B cell (primary cell): ENCODE measurements at regions not wholly inside any gene's neighbourhood (a gene's known extent, or its start where the extent isn't known, plus 50 kb on each side); places are given as distances from the start of the nearest gene placed in this dataset.

Source experiments
- ATAC-seq: fragments of 200-7000 bp; cut with Tn5 transposase; one replicate; pipeline ENCODE4 v1.10.0; 2021; ENCODE audit warnings: low read depth, mild to moderate bottlenecking, moderate number of reproducible peaks, moderate library complexity
- CTCF ChIA-PET: fragments of 350-600 bp; sonication (Branson Sonifier 250); formaldehyde crosslinking; loops from one replicate; lab custom pipeline; 2021; ENCODE audit warnings: antibody characterized with exemption, inconsistent platforms; lab: Charles Lee
- POLR2A ChIA-PET: fragments of 350-600 bp; sonication (Branson Sonifier 250); formaldehyde crosslinking; loops from one replicate; lab custom pipeline; 2021; ENCODE audit warnings: antibody characterized with exemption; lab: Charles Lee
- DNase-seq: peaks from one replicate; pipeline ENCODE4 v3.0.0; 2013
- H2AFZ ChIP-seq: 2 replicates; pipeline ENCODE4 v1.6.1; 2012; ENCODE audit warnings: mild to moderate bottlenecking, low read depth, low read length; ENCODE audit not compliant: insufficient read depth, poor library complexity, severe bottlenecking
- H3K27ac ChIP-seq, 2 donors: 1 replicate in 1 of 2; 2 replicates in 1 of 2; pipeline ENCODE4 v1.5.1; 2012 to 2013; ENCODE audit warnings: low read length in 2 of 2, mild to moderate bottlenecking in 2 of 2, moderate library complexity in 1 of 2
- H3K27me3 ChIP-seq, 4 experiments: fragments of 200-600 bp in 1 of 4; sonication (generic) in 1 of 4; replicated peaks in 1 of 4; 1 replicate in 2 of 4; 2 replicates in 2 of 4; pipeline versions ENCODE4 v1.6.1 to v1.7.0; 2013 to 2016; ENCODE audit warnings: low read length in 3 of 4, mild to moderate bottlenecking in 2 of 4, mixed read lengths in 1 of 4, moderate library complexity in 1 of 4; ENCODE audit not compliant: insufficient read depth in 4 of 4, control insufficient read depth in 3 of 4; ENCODE audit errors: control extremely low read depth in 1 of 4
- H3K36me3 ChIP-seq, 2 experiments: replicated peaks in 1 of 2; 1 replicate in 1 of 2; 2 replicates in 1 of 2; pipeline versions ENCODE4 v1.6.1 to v1.7.1; 2013; ENCODE audit warnings: low read length in 1 of 2; ENCODE audit not compliant: insufficient read depth in 2 of 2, control insufficient read depth in 1 of 2; ENCODE audit errors: control extremely low read depth in 1 of 2, extremely low read depth in 1 of 2
- H3K4me1 ChIP-seq, 2 donors: fragments of 200-600 bp in 1 of 2; sonication (generic) in 1 of 2; 1 replicate in 1 of 2; 2 replicates in 1 of 2; pipeline versions ENCODE4 v1.5.1 to v1.6.1; 2013 to 2017; ENCODE audit warnings: low read length in 2 of 2; ENCODE audit not compliant: control insufficient read depth in 2 of 2, insufficient read depth in 2 of 2
- H3K4me2 ChIP-seq: replicated peaks from 2 replicates; pipeline ENCODE3; 2012; ENCODE audit warnings: mild to moderate bottlenecking, low read depth, low read length; ENCODE audit not compliant: poor library complexity, severe bottlenecking
- H3K4me3 ChIP-seq, 5 experiments: fragments of 200-600 bp in 1 of 5; sonication (generic) in 1 of 5; 1 replicate in 3 of 5; 2 replicates in 2 of 5; pipeline versions ENCODE4 v1.5.1 to v1.7.0; 2011 to 2016; ENCODE audit warnings: low read length in 4 of 5, mild to moderate bottlenecking in 4 of 5, low read depth in 2 of 5, control low read depth in 1 of 5, moderate library complexity in 1 of 5; ENCODE audit not compliant: insufficient read depth in 1 of 5; ENCODE audit errors: control extremely low read depth in 1 of 5, extremely low read depth in 1 of 5
- H3K79me2 ChIP-seq: fragments of 200-600 bp; sonication (generic); one replicate; pipeline ENCODE4 v1.6.0; 2016; ENCODE audit warnings: low read length; ENCODE audit not compliant: control insufficient read depth, insufficient read depth
- H3K9ac ChIP-seq: fragments of 200-600 bp; sonication (generic); 2 replicates; pipeline ENCODE4 v1.6.1; 2017; ENCODE audit warnings: mild to moderate bottlenecking, low read length, moderate library complexity
- H3K9me3 ChIP-seq, 3 donors: one replicate each; pipeline versions ENCODE4 v1.6.1 to v1.7.1; 2013; ENCODE audit warnings: low read length in 2 of 3; ENCODE audit not compliant: control insufficient read depth in 2 of 3, insufficient read depth in 1 of 3; ENCODE audit errors: control extremely low read depth in 1 of 3
- H4K20me1 ChIP-seq: 2 replicates; pipeline ENCODE4 v1.6.0; 2012; ENCODE audit warnings: mild to moderate bottlenecking, low read length; ENCODE audit not compliant: insufficient read depth, control insufficient read depth, poor library complexity, severe bottlenecking
- H3K27ac Mint-ChIP-seq: one replicate; pipeline ENCODE4 v1.8.0; 2021; ENCODE audit warnings: mixed read lengths
- H3K27me3 Mint-ChIP-seq: one replicate; pipeline ENCODE4 v1.8.0; 2021; ENCODE audit warnings: mixed read lengths
- H3K4me1 Mint-ChIP-seq: one replicate; pipeline ENCODE4 v1.8.0; 2021; ENCODE audit warnings: mixed read lengths
- H3K4me3 Mint-ChIP-seq: one replicate; pipeline ENCODE4 v1.8.0; 2021; ENCODE audit warnings: mixed read lengths
- H3K9me3 Mint-ChIP-seq: one replicate; pipeline ENCODE4 v1.8.0; 2022; ENCODE audit warnings: mixed read lengths; ENCODE audit not compliant: insufficient read depth
- EZH2 ChIP-seq: IDR thresholded peaks from 2 replicates; pipeline ENCODE4 v1.6.1; 2012; ENCODE audit warnings: borderline replicate concordance, low read depth, mild to moderate bottlenecking, moderate library complexity, low read length; ENCODE audit not compliant: insufficient read depth, poor library complexity, severe bottlenecking
- WGBS: methylation state at CpG from one replicate; pipeline ENCODE4 v1.1.5; 2013; ENCODE audit warnings: missing lambda C conversion rate; ENCODE audit not compliant: insufficient coverage; 5-methylcytosine and 5-hydroxymethylcytosine counted together
- intact Hi-C: fragments of 100-400 bp; cut with micrococcal nuclease; formaldehyde crosslinking; loops from one replicate; pipeline ENCODE4 v1.10.0; 2022
- TF ChIP-seq, protein P1 (sequence below): fragments of 200-600 bp; IDR thresholded peaks from one replicate; pipeline ENCODE4 v1.8.0; 2022; ENCODE audit warnings: antibody characterized with exemption, mild to moderate bottlenecking

DNA sequence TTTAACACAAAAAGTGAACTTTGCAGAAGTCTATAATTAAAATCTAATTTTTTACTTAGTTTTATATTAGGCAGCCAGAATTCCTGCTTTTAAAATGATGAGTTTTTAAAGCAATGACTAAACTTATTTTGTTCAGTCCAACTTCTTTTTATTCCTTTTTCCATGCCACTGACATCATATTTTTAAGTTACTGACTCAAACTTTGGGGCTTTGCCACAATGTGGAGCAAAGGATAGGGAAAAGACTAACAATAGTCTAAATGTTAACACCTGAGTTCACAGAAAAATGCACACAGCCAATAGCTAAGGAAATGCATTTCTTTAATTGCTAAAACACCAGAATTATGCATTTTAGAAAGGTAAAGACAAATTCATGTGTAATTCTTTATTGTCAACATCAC is 647.6 kb upstream of the DPPA4 start:
- ChIA-PET POLR2A (no interaction called here), CTCF (no interaction called here)
- no peak for ATAC-seq
- Histone ChIP-seq H2AFZ (no peak overlapping the region), H3K27ac (no peak overlapping the region), H4K20me1 (no peaks in the 10 kb centered on the region), H3K4me2 (no peak overlapping the region), H3K4me3 (no peak overlapping the region), H3K36me3 (no peaks in the 10 kb centered on the region), H3K79me2 (no peaks in the 10 kb centered on the region), H3K9me3 (no peaks in the 10 kb centered on the region), H3K9ac (no peak overlapping the region), H3K27me3 (no peaks in the 10 kb centered on the region), H3K4me1 (no peaks in the 10 kb centered on the region)
- TF ChIP-seq, protein P1, sequence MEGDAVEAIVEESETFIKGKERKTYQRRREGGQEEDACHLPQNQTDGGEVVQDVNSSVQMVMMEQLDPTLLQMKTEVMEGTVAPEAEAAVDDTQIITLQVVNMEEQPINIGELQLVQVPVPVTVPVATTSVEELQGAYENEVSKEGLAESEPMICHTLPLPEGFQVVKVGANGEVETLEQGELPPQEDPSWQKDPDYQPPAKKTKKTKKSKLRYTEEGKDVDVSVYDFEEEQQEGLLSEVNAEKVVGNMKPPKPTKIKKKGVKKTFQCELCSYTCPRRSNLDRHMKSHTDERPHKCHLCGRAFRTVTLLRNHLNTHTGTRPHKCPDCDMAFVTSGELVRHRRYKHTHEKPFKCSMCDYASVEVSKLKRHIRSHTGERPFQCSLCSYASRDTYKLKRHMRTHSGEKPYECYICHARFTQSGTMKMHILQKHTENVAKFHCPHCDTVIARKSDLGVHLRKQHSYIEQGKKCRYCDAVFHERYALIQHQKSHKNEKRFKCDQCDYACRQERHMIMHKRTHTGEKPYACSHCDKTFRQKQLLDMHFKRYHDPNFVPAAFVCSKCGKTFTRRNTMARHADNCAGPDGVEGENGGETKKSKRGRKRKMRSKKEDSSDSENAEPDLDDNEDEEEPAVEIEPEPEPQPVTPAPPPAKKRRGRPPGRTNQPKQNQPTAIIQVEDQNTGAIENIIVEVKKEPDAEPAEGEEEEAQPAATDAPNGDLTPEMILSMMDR = no peak
- no peak for TF ChIP-seq EZH2
- H3K9me3 Mint-ChIP-seq = no peaks in the 10 kb centered on the region
- no peak overlapping the region for H3K4me3 Mint-ChIP-seq
- no peaks in the 10 kb centered on the region for H3K27me3 Mint-ChIP-seq
- no peak for DNase-seq
- no peak overlapping the region for H3K27ac Mint-ChIP-seq
- no peaks in the 10 kb centered on the region for H3K4me1 Mint-ChIP-seq
- intact Hi-C loops = no loop called here

DNA sequence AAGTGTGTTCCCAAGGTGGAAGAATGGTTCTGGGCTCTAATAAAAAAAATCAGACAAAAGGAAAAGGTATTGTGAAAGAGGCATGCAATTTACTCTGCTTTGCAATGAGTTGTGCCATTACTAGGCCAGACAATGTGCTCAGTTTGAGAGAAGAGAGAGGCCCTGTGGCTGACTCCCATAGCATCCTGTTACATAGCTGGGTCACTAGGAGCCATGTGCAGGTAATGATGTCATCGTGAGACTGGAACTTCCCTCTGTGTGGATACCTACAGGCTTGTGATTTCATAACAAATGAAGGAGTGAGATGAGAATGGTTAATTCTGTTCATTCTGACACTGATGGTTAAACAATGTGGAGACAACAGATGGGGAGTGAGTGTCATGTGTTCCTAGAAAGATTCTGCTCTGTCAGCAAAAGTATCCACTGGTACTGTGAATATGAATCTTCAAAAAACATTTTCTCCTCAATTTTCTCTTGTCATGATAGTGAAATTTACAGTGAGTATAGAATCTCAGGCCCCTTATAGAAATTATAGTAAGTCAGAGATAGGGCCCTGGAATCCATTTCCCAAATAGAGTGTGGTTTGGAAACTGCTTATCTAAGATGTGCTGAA is 648.7 kb upstream of the DPPA4 start:
- no peaks in the 10 kb centered on the region for H3K4me1 Mint-ChIP-seq
- WGBS = 92% methylated on average over 1 of the region's 1 CpG

More for the DNA sequence above, 648.7 kb upstream of the DPPA4 start:
- Histone ChIP-seq H3K4me1 (no peaks in the 10 kb centered on the region), H4K20me1 (no peaks in the 10 kb centered on the region), H3K9ac (no peak overlapping the region), H3K79me2 (no peaks in the 10 kb centered on the region), H3K4me2 (no peak overlapping the region), H3K9me3 (no peaks in the 10 kb centered on the region), H2AFZ (no peak overlapping the region), H3K27me3 (no peaks in the 10 kb centered on the region), H3K36me3 (no peaks in the 10 kb centered on the region), H3K4me3 (no peak overlapping the region), H3K27ac (no peak overlapping the region)
- Mint-ChIP-seq H3K4me3 (no peak overlapping the region), H3K27me3 (no peaks in the 10 kb centered on the region), H3K27ac (no peak overlapping the region), H3K9me3 (no peaks in the 10 kb centered on the region)
- DNase-seq (no peak), ATAC-seq (no peak)
- intact Hi-C loops = no loop called here
- TF ChIP-seq EZH2 = no peak
- TF ChIP-seq, protein P1 = no peak
- POLR2A ChIA-PET = no interaction called here
- CTCF ChIA-PET = no interaction called here
